ENCODE measurements at regions not wholly inside any gene's neighbourhood (a gene's known extent, or its start where the extent isn't known, plus 50 kb on each side); places are given as distances from the start of the nearest gene placed in this dataset.

GRCh38 chr6:43911354-43912115 lies 141.5 kb downstream of the VEGFA start:
- H3K9ac ChIP-seq (ENCODE audit: low read depth, low read length, poor library complexity) = no peak overlapping the region
- no peak overlapping the region for H3K4me3 ChIP-seq (ENCODE audit: low read length in 2 of 2)
- H4K8ac ChIP-seq (ENCODE audit: low read depth, low read length) = no peak overlapping the region
- peak overlapping the region; percentile 44 for H2AK5ac ChIP-seq (ENCODE audit: low read depth, low read length)
- no CpG with 5 or more reads among the region's 8 CpGs for whole genome bisulfite sequencing, 2 donors (ENCODE audit: extremely low coverage in 2 of 2, insufficient read length in 2 of 2, insufficient replicate concordance in 1 of 2)
- H3K27ac ChIP-seq (replicated peaks; ENCODE audit: low read length) = no peak overlapping the region
- no peak overlapping the region for H2AFZ ChIP-seq (ENCODE audit: low read length)
- H3K36me3 ChIP-seq (replicated peaks in 1 of 2; ENCODE audit: control insufficient read depth in 2 of 2, insufficient read depth in 2 of 2, low read length in 2 of 2) = no peaks in the 10 kb centered on the region
- H3K18ac ChIP-seq (ENCODE audit: low read length) = peak overlapping the region; percentile 60
- no peak overlapping the region for H4K91ac ChIP-seq (ENCODE audit: low read depth, low read length, poor library complexity)
- no peak overlapping the region for H3K4ac ChIP-seq (ENCODE audit: low read length)
- no peak overlapping the region for H3K23ac ChIP-seq (ENCODE audit: low read depth, low read length, poor library complexity)
- no peaks in the 10 kb centered on the region for H3K9me3 ChIP-seq (replicated peaks in 1 of 2; ENCODE audit: control insufficient read depth in 2 of 2, insufficient read depth in 1 of 2, low read depth in 1 of 2, low read length in 2 of 2)
- no peak for DNase-seq (ENCODE audit: low spot score)
- H3K14ac ChIP-seq (ENCODE audit: low read length) = no peak overlapping the region
- H2BK15ac ChIP-seq (ENCODE audit: low read length) = no peak overlapping the region
- H3K4me2 ChIP-seq (ENCODE audit: insufficient read depth, low read length, poor library complexity, severe bottlenecking) = no peak overlapping the region
- H3K79me1 ChIP-seq (ENCODE audit: low read depth, low read length) = no peaks in the 10 kb centered on the region
- no peak overlapping the region for H2BK120ac ChIP-seq (ENCODE audit: low read depth, low read length)
- H2BK12ac ChIP-seq (ENCODE audit: low read length) = no peak overlapping the region
- H3K27me3 ChIP-seq (ENCODE audit: control insufficient read depth in 3 of 3, insufficient read depth in 3 of 3, low read depth in 1 of 3, low read length in 3 of 3) = peaks cover 0 to 27% (median 0%) of the 10 kb centered on the region in 3 experiments
- peaks cover 4 to 12% of the 10 kb centered on the region in 2 donors for H3K4me1 ChIP-seq (ENCODE audit: control insufficient read depth in 2 of 2, insufficient read depth in 1 of 2, low read depth in 1 of 2, low read length in 2 of 2)
- H2BK5ac ChIP-seq (ENCODE audit: low read length) = no peak overlapping the region

- Histone ChIP-seq H2BK12ac (ENCODE audit: low read length) (no peak overlapping the region), H3K27me3 (ENCODE audit: control insufficient read depth in 3 of 3, insufficient read depth in 3 of 3, low read depth in 1 of 3, low read length in 3 of 3) (peaks cover 0 to 28% (median 0%) of the 10 kb centered on the region in 3 experiments), H3K4me2 (ENCODE audit: insufficient read depth, low read length, poor library complexity, severe bottlenecking) (no peak overlapping the region), H4K91ac (ENCODE audit: low read depth, low read length, poor library complexity) (no peak overlapping the region), H3K18ac (ENCODE audit: low read length) (peak overlapping the region; percentile 60), H3K4me1 (ENCODE audit: control insufficient read depth in 2 of 2, insufficient read depth in 1 of 2, low read depth in 1 of 2, low read length in 2 of 2) (peaks cover 4 to 12% of the 10 kb centered on the region in 2 donors), H3K14ac (ENCODE audit: low read length) (no peak overlapping the region), H3K27ac (replicated peaks; ENCODE audit: low read length) (no peak overlapping the region), H3K9ac (ENCODE audit: low read depth, low read length, poor library complexity) (no peak overlapping the region), H2BK5ac (ENCODE audit: low read length) (no peak overlapping the region), H2AFZ (ENCODE audit: low read length) (no peak overlapping the region), H3K4ac (ENCODE audit: low read length) (no peak overlapping the region), H3K23ac (ENCODE audit: low read depth, low read length, poor library complexity) (no peak overlapping the region), H3K4me3 (ENCODE audit: low read length in 2 of 2) (no peak overlapping the region), H2BK120ac (ENCODE audit: low read depth, low read length) (no peak overlapping the region), H2AK5ac (ENCODE audit: low read depth, low read length) (peak overlapping the region; percentile 44), H3K79me1 (ENCODE audit: low read depth, low read length) (no peaks in the 10 kb centered on the region), H3K36me3 (replicated peaks in 1 of 2; ENCODE audit: control insufficient read depth in 2 of 2, insufficient read depth in 2 of 2, low read length in 2 of 2) (no peaks in the 10 kb centered on the region), H4K8ac (ENCODE audit: low read depth, low read length) (no peak overlapping the region), H3K9me3 (replicated peaks in 1 of 2; ENCODE audit: control insufficient read depth in 2 of 2, insufficient read depth in 1 of 2, low read depth in 1 of 2, low read length in 2 of 2) (no peaks in the 10 kb centered on the region), H2BK15ac (ENCODE audit: low read length) (no peak overlapping the region)
- no CpG with 5 or more reads among the region's 6 CpGs for WGBS, 2 donors (ENCODE audit: extremely low coverage in 2 of 2, insufficient read length in 2 of 2, insufficient replicate concordance in 1 of 2)
- no peak for DNase-seq (ENCODE audit: low spot score)
Measured at GRCh38 chr6:43910638-43911353, 140.8 kb downstream of the VEGFA start.

- no peak for DNase-seq (ENCODE audit: low spot score)
- Histone ChIP-seq H3K4me3 (ENCODE audit: low read length in 2 of 2) (no peak overlapping the region), H2BK12ac (ENCODE audit: low read length) (no peak overlapping the region), H3K9ac (ENCODE audit: low read depth, low read length, poor library complexity) (no peak overlapping the region), H3K9me3 (replicated peaks in 1 of 2; ENCODE audit: control insufficient read depth in 2 of 2, insufficient read depth in 1 of 2, low read depth in 1 of 2, low read length in 2 of 2) (no peaks in the 10 kb centered on the region), H3K14ac (ENCODE audit: low read length) (no peak overlapping the region), H3K4ac (ENCODE audit: low read length) (no peak overlapping the region), H2BK5ac (ENCODE audit: low read length) (no peak overlapping the region), H2AK5ac (ENCODE audit: low read depth, low read length) (no peak overlapping the region), H2BK120ac (ENCODE audit: low read depth, low read length) (no peak overlapping the region), H3K4me2 (ENCODE audit: insufficient read depth, low read length, poor library complexity, severe bottlenecking) (no peak overlapping the region), H4K8ac (ENCODE audit: low read depth, low read length) (no peak overlapping the region), H4K91ac (ENCODE audit: low read depth, low read length, poor library complexity) (no peak overlapping the region), H2AFZ (ENCODE audit: low read length) (no peak overlapping the region), H3K79me1 (ENCODE audit: low read depth, low read length) (no peaks in the 10 kb centered on the region), H2BK15ac (ENCODE audit: low read length) (no peak overlapping the region), H3K27ac (replicated peaks; ENCODE audit: low read length) (no peak overlapping the region), H3K18ac (ENCODE audit: low read length) (no peak overlapping the region), H3K27me3 (ENCODE audit: control insufficient read depth in 3 of 3, insufficient read depth in 3 of 3, low read depth in 1 of 3, low read length in 3 of 3) (peaks cover 0 to 33% (median 0%) of the 10 kb centered on the region in 3 experiments), H3K4me1 (ENCODE audit: control insufficient read depth in 2 of 2, insufficient read depth in 1 of 2, low read depth in 1 of 2, low read length in 2 of 2) (peaks cover 4 to 12% of the 10 kb centered on the region in 2 donors), H3K23ac (ENCODE audit: low read depth, low read length, poor library complexity) (no peak overlapping the region), H3K36me3 (replicated peaks in 1 of 2; ENCODE audit: control insufficient read depth in 2 of 2, insufficient read depth in 2 of 2, low read length in 2 of 2) (no peaks in the 10 kb centered on the region)
- no CpG with 5 or more reads among the region's 1 CpG for WGBS, 2 donors (ENCODE audit: extremely low coverage in 2 of 2, insufficient read length in 2 of 2, insufficient replicate concordance in 1 of 2)
Measured at GRCh38 chr6:43910149-43910637, 140.2 kb downstream of the VEGFA start.

All from neuronal stem cell (in vitro differentiated cells).